ENCODE measurements at regions not wholly inside any gene's neighbourhood (a gene's known extent, or its start where the extent isn't known, plus 50 kb on each side); places are given as distances from the start of the nearest gene placed in this dataset.

DNA sequence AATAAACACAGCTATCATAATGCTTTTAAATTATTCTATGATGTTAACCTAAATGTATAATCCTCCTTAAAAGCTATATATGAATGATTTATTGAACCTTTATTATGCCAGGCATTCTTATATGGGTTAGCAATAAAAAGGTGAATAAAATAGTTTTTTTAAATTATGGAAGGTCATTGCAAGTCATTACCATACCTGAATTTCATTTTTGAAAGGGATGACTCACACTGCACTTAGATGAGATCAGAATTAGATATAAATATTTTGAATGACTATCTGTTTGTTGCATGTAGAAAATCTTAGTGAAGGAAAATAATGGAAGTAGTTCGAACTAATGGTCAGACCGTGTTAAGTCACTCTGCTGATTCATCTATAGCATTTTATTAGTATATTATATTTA is 822.3 kb downstream of the LUZP2 start:
- Histone ChIP-seq H3K4me2 (ENCODE audit: insufficient read depth, low read length) (no peak overlapping the region), H3K27me3 (ENCODE audit: insufficient read depth, low read length, poor library complexity) (no peaks in the 10 kb centered on the region), H3K4me3 (ENCODE audit: low read depth in 1 of 2, low read length in 2 of 2) (no peak overlapping the region), H2AFZ (ENCODE audit: low read depth, low read length) (no peak overlapping the region), H3K9me3 (ENCODE audit: insufficient read depth, low read length, severe bottlenecking) (no peaks in the 10 kb centered on the region), H3K79me2 (ENCODE audit: insufficient read depth, low read length) (no peaks in the 10 kb centered on the region), H3K27ac (ENCODE audit: low read length) (no peak overlapping the region), H3K36me3 (ENCODE audit: insufficient read depth, low read length) (no peaks in the 10 kb centered on the region), H3K4me1 (ENCODE audit: insufficient read depth, low read length) (no peaks in the 10 kb centered on the region), H4K20me1 (ENCODE audit: insufficient read depth, low read length) (no peaks in the 10 kb centered on the region), H3K9ac (ENCODE audit: low read depth, low read length) (no peak overlapping the region)
- DNase-seq = no peak
- ATAC-seq (ENCODE audit: insufficient read depth, low read depth) = no peak
- TF ChIP-seq EZH2 (IDR thresholded peaks at IDR 0.05; ENCODE audit: borderline replicate concordance, low read depth, low read length, severe bottlenecking) (no peak), CTCF (IDR thresholded peaks at IDR 0.05; ENCODE audit: borderline replicate concordance, extremely low read depth, low read length, poor library complexity, severe bottlenecking) (no peak)

DNA sequence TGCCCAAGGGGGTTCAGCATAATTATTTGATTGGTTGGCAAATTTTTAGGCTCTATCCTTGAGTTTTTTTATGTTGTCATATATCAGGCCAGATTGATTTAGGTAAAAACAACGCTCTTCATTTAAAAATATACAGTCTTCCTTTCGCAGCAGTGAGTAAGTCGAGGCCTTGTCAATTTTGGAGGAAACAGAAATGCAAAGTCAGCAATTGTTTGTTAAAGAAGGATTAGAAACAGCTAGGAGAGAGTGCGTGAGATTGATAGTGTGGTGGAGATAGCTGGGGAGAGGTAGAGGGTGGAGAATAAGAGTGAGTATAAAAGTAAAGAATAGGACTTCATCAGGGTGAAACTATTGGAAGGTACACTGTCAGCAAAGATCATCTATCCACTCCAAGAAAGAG is 830.8 kb downstream of the LUZP2 start:
- DNase-seq = no peak
- H3K4me1 ChIP-seq (ENCODE audit: insufficient read depth, low read length) = no peaks in the 10 kb centered on the region
- no peak overlapping the region for H3K9ac ChIP-seq (ENCODE audit: low read depth, low read length)

GRCh38 chr11:25339281-25339680 is 842.4 kb downstream of the LUZP2 start:
- ATAC-seq (ENCODE audit: insufficient read depth, low read depth) = no peak
- no peak overlapping the region for H3K9ac ChIP-seq (ENCODE audit: low read depth, low read length)
- no peak overlapping the region for H3K4me2 ChIP-seq (ENCODE audit: insufficient read depth, low read length)
- H3K27ac ChIP-seq (ENCODE audit: low read length) = no peak overlapping the region
- H3K4me1 ChIP-seq (ENCODE audit: insufficient read depth, low read length) = no peaks in the 10 kb centered on the region
- TF ChIP-seq CTCF (IDR thresholded peaks at IDR 0.05; ENCODE audit: borderline replicate concordance, extremely low read depth, low read length, poor library complexity, severe bottlenecking) = no peak
- TF ChIP-seq EZH2 (IDR thresholded peaks at IDR 0.05; ENCODE audit: borderline replicate concordance, low read depth, low read length, severe bottlenecking) = no peak
- no peaks in the 10 kb centered on the region for H3K79me2 ChIP-seq (ENCODE audit: insufficient read depth, low read length)
- no peaks in the 10 kb centered on the region for H3K36me3 ChIP-seq (ENCODE audit: insufficient read depth, low read length)
- no peaks in the 10 kb centered on the region for H4K20me1 ChIP-seq (ENCODE audit: insufficient read depth, low read length)
- no peak overlapping the region for H3K4me3 ChIP-seq (ENCODE audit: low read depth in 1 of 2, low read length in 2 of 2)
- H2AFZ ChIP-seq (ENCODE audit: low read depth, low read length) = no peak overlapping the region
- no peaks in the 10 kb centered on the region for H3K27me3 ChIP-seq (ENCODE audit: insufficient read depth, low read length, poor library complexity)
- H3K9me3 ChIP-seq (ENCODE audit: insufficient read depth, low read length, severe bottlenecking) = no peaks in the 10 kb centered on the region
- DNase-seq = no peak

More for the DNA sequence above, 830.8 kb downstream of the LUZP2 start:
- Histone ChIP-seq H3K4me3 (ENCODE audit: low read depth in 1 of 2, low read length in 2 of 2) (no peak overlapping the region), H3K9me3 (ENCODE audit: insufficient read depth, low read length, severe bottlenecking) (no peaks in the 10 kb centered on the region), H3K36me3 (ENCODE audit: insufficient read depth, low read length) (no peaks in the 10 kb centered on the region), H3K27ac (ENCODE audit: low read length) (no peak overlapping the region), H4K20me1 (ENCODE audit: insufficient read depth, low read length) (no peaks in the 10 kb centered on the region), H2AFZ (ENCODE audit: low read depth, low read length) (no peak overlapping the region), H3K27me3 (ENCODE audit: insufficient read depth, low read length, poor library complexity) (no peaks in the 10 kb centered on the region), H3K79me2 (ENCODE audit: insufficient read depth, low read length) (no peaks in the 10 kb centered on the region), H3K4me2 (ENCODE audit: insufficient read depth, low read length) (no peak overlapping the region)
- ATAC-seq (ENCODE audit: insufficient read depth, low read depth) = no peak
- TF ChIP-seq CTCF (IDR thresholded peaks at IDR 0.05; ENCODE audit: borderline replicate concordance, extremely low read depth, low read length, poor library complexity, severe bottlenecking) (no peak), EZH2 (IDR thresholded peaks at IDR 0.05; ENCODE audit: borderline replicate concordance, low read depth, low read length, severe bottlenecking) (no peak)

DNA sequence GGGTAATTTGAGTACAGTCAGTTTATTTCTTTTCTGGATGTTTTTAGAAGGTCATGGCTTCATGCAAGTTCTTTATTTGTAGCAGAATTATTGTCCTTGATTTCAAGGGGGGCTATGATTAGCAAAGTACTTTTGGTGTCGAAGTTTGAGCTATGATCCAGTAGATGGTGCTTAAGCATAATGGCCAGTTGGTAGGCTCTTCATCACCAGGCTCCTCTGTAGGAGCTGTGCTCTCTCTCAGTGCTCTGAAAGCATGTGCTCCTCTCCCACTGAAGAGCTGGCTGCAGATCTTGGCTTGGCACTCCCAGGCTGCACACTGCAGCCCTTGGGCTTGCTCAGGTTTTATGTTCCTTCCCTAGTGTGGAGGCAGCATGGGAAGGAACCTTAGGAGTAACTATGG is 852.7 kb downstream of the LUZP2 start:
- no peak overlapping the region for H3K4me3 ChIP-seq (ENCODE audit: low read depth in 1 of 2, low read length in 2 of 2)
- no peaks in the 10 kb centered on the region for H3K27me3 ChIP-seq (ENCODE audit: insufficient read depth, low read length, poor library complexity)
- H3K4me2 ChIP-seq (ENCODE audit: insufficient read depth, low read length) = no peak overlapping the region
- no peaks in the 10 kb centered on the region for H3K9me3 ChIP-seq (ENCODE audit: insufficient read depth, low read length, severe bottlenecking)
- DNase-seq = no peak
- ATAC-seq (ENCODE audit: insufficient read depth, low read depth) = no peak
- no peak for TF ChIP-seq EZH2 (IDR thresholded peaks at IDR 0.05; ENCODE audit: borderline replicate concordance, low read depth, low read length, severe bottlenecking)
- TF ChIP-seq CTCF (IDR thresholded peaks at IDR 0.05; ENCODE audit: borderline replicate concordance, extremely low read depth, low read length, poor library complexity, severe bottlenecking) = no peak
- H3K36me3 ChIP-seq (ENCODE audit: insufficient read depth, low read length) = no peaks in the 10 kb centered on the region
- H2AFZ ChIP-seq (ENCODE audit: low read depth, low read length) = no peak overlapping the region
- H3K79me2 ChIP-seq (ENCODE audit: insufficient read depth, low read length) = no peaks in the 10 kb centered on the region
- no peaks in the 10 kb centered on the region for H3K4me1 ChIP-seq (ENCODE audit: insufficient read depth, low read length)
- no peaks in the 10 kb centered on the region for H4K20me1 ChIP-seq (ENCODE audit: insufficient read depth, low read length)
- no peak overlapping the region for H3K9ac ChIP-seq (ENCODE audit: low read depth, low read length)
- H3K27ac ChIP-seq (ENCODE audit: low read length) = no peak overlapping the region

Measured in DND-41 (cell line).